ENCODE measurements at regions not wholly inside any gene's neighbourhood (a gene's known extent, or its start where the extent isn't known, plus 50 kb on each side); places are given as distances from the start of the nearest gene placed in this dataset.
"Not testable (repeated sequence)": the region's sequence is repeated elsewhere in the genome, so short reads cannot be mapped to it uniquely, and the experiment has no call there.

- no peak for TF ChIP-seq CTCF (IDR thresholded peaks at IDR 0.05)
- H3K27me3 ChIP-seq, result no peaks in the 10 kb centered on the region
- H3K4me1 ChIP-seq, result no peaks in the 10 kb centered on the region
- no peak for DNase-seq (ENCODE audit: low spot score)
- no peak overlapping the region for H3K27ac ChIP-seq
- H3K36me3 ChIP-seq, result no peaks in the 10 kb centered on the region
- H3K9me3 ChIP-seq, result no peaks in the 10 kb centered on the region
- no peak overlapping the region for H3K4me3 ChIP-seq
Observed at GRCh38 chr6:68141190-68141589, 493.9 kb upstream of the ADGRB3 start.

- Histone ChIP-seq H3K27ac (no peak overlapping the region), H3K9me3 (no peaks in the 10 kb centered on the region), H3K4me3 (no peak overlapping the region), H3K4me1 (no peaks in the 10 kb centered on the region), H3K27me3 (no peaks in the 10 kb centered on the region), H3K36me3 (no peaks in the 10 kb centered on the region)
- TF ChIP-seq CTCF (IDR thresholded peaks at IDR 0.05), result no peak
- no peak for DNase-seq (ENCODE audit: low spot score)
Observed at GRCh38 chr6:68139130-68139529, 496.0 kb upstream of the ADGRB3 start.

GRCh38 chr6:68134796-68135195 is 500.3 kb upstream of the ADGRB3 start:
- H3K27me3 ChIP-seq, result no peaks in the 10 kb centered on the region

GRCh38 chr6:68128211-68128610 is 506.9 kb upstream of the ADGRB3 start:
- Histone ChIP-seq H3K4me3 (no peak overlapping the region), H3K4me1 (no peaks in the 10 kb centered on the region), H3K9me3 (no peaks in the 10 kb centered on the region), H3K27me3 (no peaks in the 10 kb centered on the region), H3K36me3 (no peaks in the 10 kb centered on the region), H3K27ac (no peak overlapping the region)
- TF ChIP-seq CTCF (IDR thresholded peaks at IDR 0.05), result no peak
- no peak for DNase-seq (ENCODE audit: low spot score)

More at GRCh38 chr6:68134796-68135195, 500.3 kb upstream of the ADGRB3 start:
- no peak overlapping the region for H3K4me3 ChIP-seq
- H3K4me1 ChIP-seq, result no peaks in the 10 kb centered on the region
- H3K36me3 ChIP-seq, result no peaks in the 10 kb centered on the region
- H3K9me3 ChIP-seq, result no peaks in the 10 kb centered on the region
- no peak for TF ChIP-seq CTCF (IDR thresholded peaks at IDR 0.05)
- no peak overlapping the region for H3K27ac ChIP-seq
- no peak for DNase-seq (ENCODE audit: low spot score)

GRCh38 chr6:68127074-68127473 is 508.0 kb upstream of the ADGRB3 start:
- TF ChIP-seq CTCF (IDR thresholded peaks at IDR 0.05), result no peak
- no peak overlapping the region for H3K4me3 ChIP-seq
- no peak for DNase-seq (ENCODE audit: low spot score)
- H3K27ac ChIP-seq, result no peak overlapping the region
- H3K9me3 ChIP-seq, result no peaks in the 10 kb centered on the region
- no peaks in the 10 kb centered on the region for H3K27me3 ChIP-seq
- H3K4me1 ChIP-seq, result no peaks in the 10 kb centered on the region
- no peaks in the 10 kb centered on the region for H3K36me3 ChIP-seq

- no peak for DNase-seq (ENCODE audit: low spot score)
- Histone ChIP-seq H3K27me3 (no peaks in the 10 kb centered on the region), H3K4me3 (no peak overlapping the region), H3K27ac (no peak overlapping the region), H3K4me1 (no peaks in the 10 kb centered on the region), H3K9me3 (no peaks in the 10 kb centered on the region), H3K36me3 (no peaks in the 10 kb centered on the region)
- TF ChIP-seq CTCF (IDR thresholded peaks at IDR 0.05), result no peak
Observed at GRCh38 chr6:68126089-68126749, 508.9 kb upstream of the ADGRB3 start.

- not testable (repeated sequence) for H3K9me3 ChIP-seq; H3K27me3 ChIP-seq; H3K27ac ChIP-seq; H3K4me3 ChIP-seq; DNase-seq (ENCODE audit: low spot score); H3K36me3 ChIP-seq; H3K4me1 ChIP-seq
Observed at GRCh38 chr6:68122975-68123374, 512.1 kb upstream of the ADGRB3 start.

All from right atrium auricular region (tissue), 2 donors.